ENCODE measurements at regions not wholly inside any gene's neighbourhood (a gene's known extent, or its start where the extent isn't known, plus 50 kb on each side); places are given as distances from the start of the nearest gene placed in this dataset.

DNA sequence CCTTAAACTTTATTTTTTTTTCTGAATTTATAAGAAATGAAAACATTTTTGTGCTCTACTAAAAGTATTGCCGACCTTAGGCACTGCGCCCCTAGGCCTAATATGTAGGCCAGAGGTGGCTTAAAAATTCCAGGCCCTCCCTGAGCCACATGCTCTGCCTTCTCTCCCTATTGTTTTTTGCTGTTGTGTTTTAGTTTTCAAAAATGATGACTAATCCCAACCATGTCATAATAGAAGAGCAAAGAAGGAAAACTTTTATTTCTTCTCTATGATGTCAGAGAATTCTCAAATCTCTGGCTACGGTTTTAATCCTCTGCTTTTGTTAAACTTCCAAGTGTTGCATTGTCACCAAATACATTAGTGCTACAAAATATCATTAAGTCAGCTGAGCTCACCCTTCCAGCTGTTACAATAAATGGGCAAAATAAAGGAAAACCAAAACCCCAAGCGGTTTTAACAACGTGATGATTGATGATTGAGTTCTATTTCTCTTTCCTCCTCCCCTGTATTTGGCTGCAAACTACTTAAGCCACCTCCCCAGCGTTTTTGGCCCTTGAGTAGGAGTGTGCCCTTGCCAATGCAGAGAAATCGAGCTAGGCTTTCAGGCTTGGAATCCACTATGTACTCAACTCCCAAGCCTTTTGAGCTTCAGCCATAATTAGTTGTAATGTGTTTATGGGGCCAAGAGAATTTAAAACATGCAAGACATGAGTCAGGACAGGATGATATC is 163.5 kb upstream of the POU3F3 start:
- Histone ChIP-seq H3K36me3 (ENCODE audit: insufficient read depth) (no peaks in the 10 kb centered on the region), H3K79me2 (replicated peaks; ENCODE audit: insufficient read depth) (no peaks in the 10 kb centered on the region), H3F3A (replicated peaks; ENCODE audit: low read depth) (no peaks in the 10 kb centered on the region), H3K27ac (ENCODE audit: low read depth) (no peak overlapping the region), H3K27me3 (ENCODE audit: insufficient read depth) (no peaks in the 10 kb centered on the region), H3K4me1 (ENCODE audit: insufficient read depth) (no peaks in the 10 kb centered on the region), H3K9me2 (ENCODE audit: insufficient read depth) (no peaks in the 10 kb centered on the region), H3K4me2 (no peak overlapping the region), H2AFZ (peak overlapping the region; percentile 40; the same call in 1 of the 2 replicates), H4K20me1 (replicated peaks; ENCODE audit: insufficient read depth) (no peaks in the 10 kb centered on the region), H3K4me3 (no peak overlapping the region)
- ATAC-seq (no peak), DNase-seq (ENCODE audit: low spot score) (no peak)
- no peaks in the 10 kb centered on the region for H3K9me3 Mint-ChIP-seq
- TF ChIP-seq, protein P1, sequence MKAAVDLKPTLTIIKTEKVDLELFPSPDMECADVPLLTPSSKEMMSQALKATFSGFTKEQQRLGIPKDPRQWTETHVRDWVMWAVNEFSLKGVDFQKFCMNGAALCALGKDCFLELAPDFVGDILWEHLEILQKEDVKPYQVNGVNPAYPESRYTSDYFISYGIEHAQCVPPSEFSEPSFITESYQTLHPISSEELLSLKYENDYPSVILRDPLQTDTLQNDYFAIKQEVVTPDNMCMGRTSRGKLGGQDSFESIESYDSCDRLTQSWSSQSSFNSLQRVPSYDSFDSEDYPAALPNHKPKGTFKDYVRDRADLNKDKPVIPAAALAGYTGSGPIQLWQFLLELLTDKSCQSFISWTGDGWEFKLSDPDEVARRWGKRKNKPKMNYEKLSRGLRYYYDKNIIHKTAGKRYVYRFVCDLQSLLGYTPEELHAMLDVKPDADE (IDR thresholded peaks at IDR 0.05) = no peak
- TF ChIP-seq NANOG (IDR thresholded peaks at IDR 0.05; ENCODE audit: borderline replicate concordance) (no peak), ZNF114 (CRISPR knock-in tag; IDR thresholded peaks at IDR 0.05) (no peak), EZH2phosphoT487 (IDR thresholded peaks at IDR 0.05; ENCODE audit: unreplicated experiment) (no peak), CREB1 (CRISPR knock-in tag; IDR thresholded peaks at IDR 0.05; ENCODE audit: low read depth) (no peak), POLR2AphosphoS5 (IDR thresholded peaks at IDR 0.05; ENCODE audit: low read depth) (no peak), ZNF331 (CRISPR knock-in tag; IDR thresholded peaks at IDR 0.05; ENCODE audit: low read depth) (no peak), EZH2 (IDR thresholded peaks at IDR 0.05; ENCODE audit: low read depth, unreplicated experiment) (no peak), JUNB (IDR thresholded peaks at IDR 0.05; ENCODE audit: unreplicated experiment) (no peak), STAT1 (IDR thresholded peaks at IDR 0.05; ENCODE audit: unreplicated experiment) (no peak)
- TF ChIP-seq, protein P2, sequence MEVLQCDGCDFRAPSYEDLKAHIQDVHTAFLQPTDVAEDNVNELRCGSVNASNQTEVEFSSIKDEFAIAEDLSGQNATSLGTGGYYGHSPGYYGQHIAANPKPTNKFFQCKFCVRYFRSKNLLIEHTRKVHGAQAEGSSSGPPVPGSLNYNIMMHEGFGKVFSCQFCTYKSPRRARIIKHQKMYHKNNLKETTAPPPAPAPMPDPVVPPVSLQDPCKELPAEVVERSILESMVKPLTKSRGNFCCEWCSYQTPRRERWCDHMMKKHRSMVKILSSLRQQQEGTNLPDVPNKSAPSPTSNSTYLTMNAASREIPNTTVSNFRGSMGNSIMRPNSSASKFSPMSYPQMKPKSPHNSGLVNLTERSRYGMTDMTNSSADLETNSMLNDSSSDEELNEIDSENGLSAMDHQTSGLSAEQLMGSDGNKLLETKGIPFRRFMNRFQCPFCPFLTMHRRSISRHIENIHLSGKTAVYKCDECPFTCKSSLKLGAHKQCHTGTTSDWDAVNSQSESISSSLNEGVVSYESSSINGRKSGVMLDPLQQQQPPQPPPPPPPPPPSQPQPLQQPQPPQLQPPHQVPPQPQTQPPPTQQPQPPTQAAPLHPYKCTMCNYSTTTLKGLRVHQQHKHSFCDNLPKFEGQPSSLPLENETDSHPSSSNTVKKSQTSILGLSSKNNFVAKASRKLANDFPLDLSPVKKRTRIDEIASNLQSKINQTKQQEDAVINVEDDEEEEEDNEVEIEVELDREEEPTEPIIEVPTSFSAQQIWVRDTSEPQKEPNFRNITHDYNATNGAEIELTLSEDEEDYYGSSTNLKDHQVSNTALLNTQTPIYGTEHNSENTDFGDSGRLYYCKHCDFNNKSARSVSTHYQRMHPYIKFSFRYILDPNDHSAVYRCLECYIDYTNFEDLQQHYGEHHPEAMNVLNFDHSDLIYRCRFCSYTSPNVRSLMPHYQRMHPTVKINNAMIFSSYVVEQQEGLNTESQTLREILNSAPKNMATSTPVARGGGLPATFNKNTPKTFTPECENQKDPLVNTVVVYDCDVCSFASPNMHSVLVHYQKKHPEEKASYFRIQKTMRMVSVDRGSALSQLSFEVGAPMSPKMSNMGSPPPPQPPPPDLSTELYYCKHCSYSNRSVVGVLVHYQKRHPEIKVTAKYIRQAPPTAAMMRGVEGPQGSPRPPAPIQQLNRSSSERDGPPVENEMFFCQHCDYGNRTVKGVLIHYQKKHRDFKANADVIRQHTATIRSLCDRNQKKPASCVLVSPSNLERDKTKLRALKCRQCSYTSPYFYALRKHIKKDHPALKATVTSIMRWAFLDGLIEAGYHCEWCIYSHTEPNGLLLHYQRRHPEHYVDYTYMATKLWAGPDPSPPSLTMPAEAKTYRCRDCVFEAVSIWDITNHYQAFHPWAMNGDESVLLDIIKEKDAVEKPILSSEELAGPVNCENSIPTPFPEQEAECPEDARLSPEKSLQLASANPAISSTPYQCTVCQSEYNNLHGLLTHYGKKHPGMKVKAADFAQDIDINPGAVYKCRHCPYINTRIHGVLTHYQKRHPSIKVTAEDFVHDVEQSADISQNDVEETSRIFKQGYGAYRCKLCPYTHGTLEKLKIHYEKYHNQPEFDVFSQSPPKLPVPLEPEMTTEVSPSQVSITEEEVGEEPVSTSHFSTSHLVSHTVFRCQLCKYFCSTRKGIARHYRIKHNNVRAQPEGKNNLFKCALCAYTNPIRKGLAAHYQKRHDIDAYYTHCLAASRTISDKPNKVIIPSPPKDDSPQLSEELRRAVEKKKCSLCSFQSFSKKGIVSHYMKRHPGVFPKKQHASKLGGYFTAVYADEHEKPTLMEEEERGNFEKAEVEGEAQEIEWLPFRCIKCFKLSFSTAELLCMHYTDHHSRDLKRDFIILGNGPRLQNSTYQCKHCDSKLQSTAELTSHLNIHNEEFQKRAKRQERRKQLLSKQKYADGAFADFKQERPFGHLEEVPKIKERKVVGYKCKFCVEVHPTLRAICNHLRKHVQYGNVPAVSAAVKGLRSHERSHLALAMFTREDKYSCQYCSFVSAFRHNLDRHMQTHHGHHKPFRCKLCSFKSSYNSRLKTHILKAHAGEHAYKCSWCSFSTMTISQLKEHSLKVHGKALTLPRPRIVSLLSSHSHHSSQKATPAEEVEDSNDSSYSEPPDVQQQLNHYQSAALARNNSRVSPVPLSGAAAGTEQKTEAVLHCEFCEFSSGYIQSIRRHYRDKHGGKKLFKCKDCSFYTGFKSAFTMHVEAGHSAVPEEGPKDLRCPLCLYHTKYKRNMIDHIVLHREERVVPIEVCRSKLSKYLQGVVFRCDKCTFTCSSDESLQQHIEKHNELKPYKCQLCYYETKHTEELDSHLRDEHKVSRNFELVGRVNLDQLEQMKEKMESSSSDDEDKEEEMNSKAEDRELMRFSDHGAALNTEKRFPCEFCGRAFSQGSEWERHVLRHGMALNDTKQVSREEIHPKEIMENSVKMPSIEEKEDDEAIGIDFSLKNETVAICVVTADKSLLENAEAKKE (CRISPR knock-in tag; IDR thresholded peaks at IDR 0.05) = no peak
- TF ChIP-seq, protein P3, sequence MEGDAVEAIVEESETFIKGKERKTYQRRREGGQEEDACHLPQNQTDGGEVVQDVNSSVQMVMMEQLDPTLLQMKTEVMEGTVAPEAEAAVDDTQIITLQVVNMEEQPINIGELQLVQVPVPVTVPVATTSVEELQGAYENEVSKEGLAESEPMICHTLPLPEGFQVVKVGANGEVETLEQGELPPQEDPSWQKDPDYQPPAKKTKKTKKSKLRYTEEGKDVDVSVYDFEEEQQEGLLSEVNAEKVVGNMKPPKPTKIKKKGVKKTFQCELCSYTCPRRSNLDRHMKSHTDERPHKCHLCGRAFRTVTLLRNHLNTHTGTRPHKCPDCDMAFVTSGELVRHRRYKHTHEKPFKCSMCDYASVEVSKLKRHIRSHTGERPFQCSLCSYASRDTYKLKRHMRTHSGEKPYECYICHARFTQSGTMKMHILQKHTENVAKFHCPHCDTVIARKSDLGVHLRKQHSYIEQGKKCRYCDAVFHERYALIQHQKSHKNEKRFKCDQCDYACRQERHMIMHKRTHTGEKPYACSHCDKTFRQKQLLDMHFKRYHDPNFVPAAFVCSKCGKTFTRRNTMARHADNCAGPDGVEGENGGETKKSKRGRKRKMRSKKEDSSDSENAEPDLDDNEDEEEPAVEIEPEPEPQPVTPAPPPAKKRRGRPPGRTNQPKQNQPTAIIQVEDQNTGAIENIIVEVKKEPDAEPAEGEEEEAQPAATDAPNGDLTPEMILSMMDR (conservative IDR thresholded peaks at IDR 0.05; ENCODE audit: low read depth in 2 of 2) = no peak
- TF ChIP-seq, protein P4, sequence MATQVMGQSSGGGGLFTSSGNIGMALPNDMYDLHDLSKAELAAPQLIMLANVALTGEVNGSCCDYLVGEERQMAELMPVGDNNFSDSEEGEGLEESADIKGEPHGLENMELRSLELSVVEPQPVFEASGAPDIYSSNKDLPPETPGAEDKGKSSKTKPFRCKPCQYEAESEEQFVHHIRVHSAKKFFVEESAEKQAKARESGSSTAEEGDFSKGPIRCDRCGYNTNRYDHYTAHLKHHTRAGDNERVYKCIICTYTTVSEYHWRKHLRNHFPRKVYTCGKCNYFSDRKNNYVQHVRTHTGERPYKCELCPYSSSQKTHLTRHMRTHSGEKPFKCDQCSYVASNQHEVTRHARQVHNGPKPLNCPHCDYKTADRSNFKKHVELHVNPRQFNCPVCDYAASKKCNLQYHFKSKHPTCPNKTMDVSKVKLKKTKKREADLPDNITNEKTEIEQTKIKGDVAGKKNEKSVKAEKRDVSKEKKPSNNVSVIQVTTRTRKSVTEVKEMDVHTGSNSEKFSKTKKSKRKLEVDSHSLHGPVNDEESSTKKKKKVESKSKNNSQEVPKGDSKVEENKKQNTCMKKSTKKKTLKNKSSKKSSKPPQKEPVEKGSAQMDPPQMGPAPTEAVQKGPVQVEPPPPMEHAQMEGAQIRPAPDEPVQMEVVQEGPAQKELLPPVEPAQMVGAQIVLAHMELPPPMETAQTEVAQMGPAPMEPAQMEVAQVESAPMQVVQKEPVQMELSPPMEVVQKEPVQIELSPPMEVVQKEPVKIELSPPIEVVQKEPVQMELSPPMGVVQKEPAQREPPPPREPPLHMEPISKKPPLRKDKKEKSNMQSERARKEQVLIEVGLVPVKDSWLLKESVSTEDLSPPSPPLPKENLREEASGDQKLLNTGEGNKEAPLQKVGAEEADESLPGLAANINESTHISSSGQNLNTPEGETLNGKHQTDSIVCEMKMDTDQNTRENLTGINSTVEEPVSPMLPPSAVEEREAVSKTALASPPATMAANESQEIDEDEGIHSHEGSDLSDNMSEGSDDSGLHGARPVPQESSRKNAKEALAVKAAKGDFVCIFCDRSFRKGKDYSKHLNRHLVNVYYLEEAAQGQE (IDR thresholded peaks at IDR 0.05; ENCODE audit: unreplicated experiment) = no peak
- H3K4me3 Mint-ChIP-seq = no peak overlapping the region
- no peak overlapping the region for H3K27ac Mint-ChIP-seq
- H3K36me3 Mint-ChIP-seq (ENCODE audit: low read depth) = no peaks in the 10 kb centered on the region
- H3K27me3 Mint-ChIP-seq (ENCODE audit: insufficient read depth, low read depth, poor library complexity) = no peaks in the 10 kb centered on the region
- no peaks in the 10 kb centered on the region for H3K4me1 Mint-ChIP-seq
